ENCODE measurements at regions not wholly inside any gene's neighbourhood (a gene's known extent, or its start where the extent isn't known, plus 50 kb on each side); places are given as distances from the start of the nearest gene placed in this dataset.
A peak's percentile ranks its signal among the peaks of the same experiment; 100 is the strongest.
"Not testable (repeated sequence)": the region's sequence is repeated elsewhere in the genome, so short reads cannot be mapped to it uniquely, and the experiment has no call there.

DNA sequence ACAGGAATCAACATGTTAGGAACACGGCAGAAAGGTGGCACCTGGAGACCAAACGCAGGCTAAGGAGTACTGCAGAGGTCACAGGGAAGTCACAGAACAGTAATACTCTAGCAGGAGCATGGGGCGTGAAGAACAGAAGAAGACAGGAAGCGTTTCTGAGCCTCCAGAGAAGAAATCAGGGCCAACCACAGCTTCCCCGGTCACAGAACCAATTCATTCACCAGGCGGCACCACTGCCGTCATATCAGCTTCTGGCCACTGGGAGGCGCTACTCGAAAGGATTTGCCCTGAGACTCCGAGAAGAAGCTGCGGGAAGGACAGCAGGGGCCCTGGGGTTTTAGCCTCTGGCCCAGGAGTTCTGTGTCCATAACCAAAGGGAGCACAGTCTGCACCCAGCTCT, 78.0 kb upstream of the DRD5 start:
- H3K27me3 ChIP-seq, result peaks cover 0 to 8% (median 0%) of the 10 kb centered on the region in 4 donors
- no peaks in the 10 kb centered on the region for H3K9me3 ChIP-seq
- no peaks in the 10 kb centered on the region for H3K36me3 ChIP-seq
- WGBS, result 16% methylated on average over 7 of the region's 11 CpGs
- H3K4me3 ChIP-seq, result no peak overlapping the region
- no peak overlapping the region for H3K27ac ChIP-seq (replicated peaks in 1 of 4)
- intact Hi-C loops (cut with DNase I), result no loop called here
- DNase-seq (ENCODE audit: extremely low spot score), result no peak
- no peaks in the 10 kb centered on the region for H3K4me1 ChIP-seq
- TF ChIP-seq, protein P1, sequence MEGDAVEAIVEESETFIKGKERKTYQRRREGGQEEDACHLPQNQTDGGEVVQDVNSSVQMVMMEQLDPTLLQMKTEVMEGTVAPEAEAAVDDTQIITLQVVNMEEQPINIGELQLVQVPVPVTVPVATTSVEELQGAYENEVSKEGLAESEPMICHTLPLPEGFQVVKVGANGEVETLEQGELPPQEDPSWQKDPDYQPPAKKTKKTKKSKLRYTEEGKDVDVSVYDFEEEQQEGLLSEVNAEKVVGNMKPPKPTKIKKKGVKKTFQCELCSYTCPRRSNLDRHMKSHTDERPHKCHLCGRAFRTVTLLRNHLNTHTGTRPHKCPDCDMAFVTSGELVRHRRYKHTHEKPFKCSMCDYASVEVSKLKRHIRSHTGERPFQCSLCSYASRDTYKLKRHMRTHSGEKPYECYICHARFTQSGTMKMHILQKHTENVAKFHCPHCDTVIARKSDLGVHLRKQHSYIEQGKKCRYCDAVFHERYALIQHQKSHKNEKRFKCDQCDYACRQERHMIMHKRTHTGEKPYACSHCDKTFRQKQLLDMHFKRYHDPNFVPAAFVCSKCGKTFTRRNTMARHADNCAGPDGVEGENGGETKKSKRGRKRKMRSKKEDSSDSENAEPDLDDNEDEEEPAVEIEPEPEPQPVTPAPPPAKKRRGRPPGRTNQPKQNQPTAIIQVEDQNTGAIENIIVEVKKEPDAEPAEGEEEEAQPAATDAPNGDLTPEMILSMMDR (IDR thresholded peaks at IDR 0.05), result peak; percentile 28 to 55 (median 44)
- TF ChIP-seq POLR2AphosphoS5 (IDR thresholded peaks at IDR 0.05), result no peak
- no peak for TF ChIP-seq POLR2A (IDR thresholded peaks at IDR 0.05; ENCODE audit: low read depth)
- no peak for TF ChIP-seq EP300 (IDR thresholded peaks at IDR 0.05)

DNA sequence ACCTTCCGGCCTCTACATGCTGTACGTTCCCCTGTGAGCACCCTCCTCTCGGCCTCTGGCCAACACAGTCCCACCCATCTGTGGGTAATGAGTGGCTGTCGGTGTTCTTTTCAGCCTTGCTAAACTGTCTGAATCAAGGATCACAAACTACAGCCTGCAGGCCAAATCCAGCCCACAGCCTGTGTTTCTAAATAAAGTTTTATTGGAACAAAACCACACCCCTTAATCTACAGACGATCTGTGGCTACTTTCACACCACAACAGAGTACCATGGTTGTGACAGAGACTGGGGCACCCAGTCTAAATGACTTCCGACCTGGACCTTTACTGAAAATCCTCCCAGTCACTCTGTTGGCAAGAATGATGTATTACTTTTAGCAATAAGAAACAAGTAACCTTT, 77.3 kb upstream of the DRD5 start:
- H3K36me3 ChIP-seq; H3K4me1 ChIP-seq; H3K9me3 ChIP-seq; intact Hi-C loops (cut with DNase I); H3K4me3 ChIP-seq; H3K27ac ChIP-seq (replicated peaks in 1 of 4); H3K27me3 ChIP-seq; DNase-seq (ENCODE audit: extremely low spot score): not testable (repeated sequence)
- 87% methylated on average over 6 of the region's 6 CpGs for WGBS

DNA sequence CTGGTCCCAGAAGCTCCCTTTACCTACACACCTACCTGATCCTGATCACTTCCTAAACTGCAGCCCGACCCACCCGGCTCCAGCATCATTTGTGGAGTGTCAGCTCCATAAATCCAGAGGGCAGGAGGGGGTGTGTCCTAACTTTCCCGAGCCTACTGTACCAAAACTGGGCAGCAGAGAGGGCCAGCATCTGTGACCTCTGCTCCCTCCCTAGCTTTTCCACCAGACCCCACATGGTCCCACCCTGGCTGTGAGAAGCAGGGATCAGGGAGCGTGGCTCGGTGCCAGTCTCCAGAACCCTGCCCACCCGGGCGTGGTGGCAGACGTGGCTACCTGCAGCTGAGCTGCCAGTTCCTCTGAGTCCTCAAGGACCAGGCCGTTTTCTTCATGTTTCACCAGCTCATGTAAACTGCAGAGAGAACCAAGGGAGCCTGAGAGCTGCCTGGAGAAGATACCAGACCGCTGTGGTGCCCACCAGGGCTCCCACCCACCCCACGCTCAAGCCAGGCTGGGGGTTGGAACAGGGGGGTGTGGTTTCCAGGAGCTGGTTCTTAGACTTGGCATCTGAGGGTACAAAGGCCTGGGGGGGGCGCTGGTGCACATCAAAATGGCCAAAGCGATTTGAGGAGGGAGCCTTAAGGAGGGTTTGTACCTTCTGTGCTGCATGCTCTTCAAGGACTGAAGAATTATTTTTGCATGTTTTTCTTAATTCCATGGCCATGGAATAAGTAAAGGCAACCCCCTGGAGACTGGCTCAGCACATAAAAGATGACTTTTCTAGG, 76.7 kb upstream of the DRD5 start:
- Histone ChIP-seq H3K27ac (replicated peaks in 1 of 4) (no peak overlapping the region), H3K27me3 (peaks cover 0 to 8% (median 0%) of the 10 kb centered on the region in 4 donors), H3K36me3 (no peaks in the 10 kb centered on the region), H3K9me3 (no peaks in the 10 kb centered on the region), H3K4me1 (no peaks in the 10 kb centered on the region), H3K4me3 (no peak overlapping the region)
- WGBS, result 88% methylated on average over 5 of the region's 13 CpGs
- intact Hi-C loops (cut with DNase I), result no loop called here
- no peak for TF ChIP-seq POLR2A (IDR thresholded peaks at IDR 0.05; ENCODE audit: low read depth)
- no peak for TF ChIP-seq EP300 (IDR thresholded peaks at IDR 0.05)
- TF ChIP-seq POLR2AphosphoS5 (IDR thresholded peaks at IDR 0.05), result no peak
- TF ChIP-seq, protein P1 (IDR thresholded peaks at IDR 0.05), result no peak
- DNase-seq (ENCODE audit: extremely low spot score), result no peak

DNA sequence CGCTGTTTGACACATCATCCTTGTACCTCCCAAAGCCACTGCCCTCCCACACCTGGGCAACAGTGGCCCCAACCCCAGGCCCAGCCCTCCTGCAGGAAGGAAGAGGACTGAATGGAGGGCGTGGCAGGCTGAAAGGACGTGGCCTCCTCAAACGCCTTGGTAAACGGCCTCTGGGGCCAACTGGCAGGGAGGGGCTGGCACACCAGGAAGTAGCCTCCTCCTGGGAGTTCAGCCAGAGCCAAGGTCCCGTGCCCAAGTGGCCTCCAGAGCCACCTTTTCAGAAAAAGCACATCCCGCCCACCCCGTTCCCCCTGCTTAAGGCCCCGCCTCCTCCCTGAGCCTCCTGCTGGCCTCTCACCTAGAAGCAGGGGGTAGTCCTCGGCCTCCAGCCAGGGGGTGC, 74.2 kb upstream of the DRD5 start:
- WGBS, result 47% methylated on average over 6 of the region's 10 CpGs
- H3K27ac ChIP-seq (replicated peaks in 1 of 4); H3K4me3 ChIP-seq; H3K4me1 ChIP-seq; H3K9me3 ChIP-seq; H3K36me3 ChIP-seq; DNase-seq (ENCODE audit: extremely low spot score); intact Hi-C loops (cut with DNase I); H3K27me3 ChIP-seq: not testable (repeated sequence)

DNA sequence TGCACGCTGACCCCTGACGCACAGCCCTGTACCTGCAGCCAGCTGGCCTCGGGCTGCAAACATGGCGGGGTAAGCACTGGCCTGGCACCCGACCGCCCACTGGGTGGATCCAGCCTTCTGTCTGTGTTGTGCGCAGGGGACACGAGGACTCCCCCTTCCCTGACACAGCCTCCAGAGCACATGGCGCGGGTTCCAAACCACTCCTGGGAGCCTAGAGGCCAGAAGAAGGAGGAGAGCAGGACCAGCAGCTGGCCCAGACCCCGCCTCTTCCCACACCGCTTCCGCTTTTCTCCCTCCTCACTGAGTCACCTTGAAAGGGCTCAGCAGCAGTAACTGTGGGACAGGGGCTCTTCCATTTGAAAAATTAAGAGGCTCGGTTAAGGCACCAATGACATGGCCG, 73.5 kb upstream of the DRD5 start:
- H3K4me1 ChIP-seq; H3K4me3 ChIP-seq; H3K27me3 ChIP-seq; DNase-seq (ENCODE audit: extremely low spot score); intact Hi-C loops (cut with DNase I); H3K36me3 ChIP-seq; H3K9me3 ChIP-seq; H3K27ac ChIP-seq (replicated peaks in 1 of 4): not testable (repeated sequence)
- WGBS, result 92% methylated on average over 10 of the region's 15 CpGs

DNA sequence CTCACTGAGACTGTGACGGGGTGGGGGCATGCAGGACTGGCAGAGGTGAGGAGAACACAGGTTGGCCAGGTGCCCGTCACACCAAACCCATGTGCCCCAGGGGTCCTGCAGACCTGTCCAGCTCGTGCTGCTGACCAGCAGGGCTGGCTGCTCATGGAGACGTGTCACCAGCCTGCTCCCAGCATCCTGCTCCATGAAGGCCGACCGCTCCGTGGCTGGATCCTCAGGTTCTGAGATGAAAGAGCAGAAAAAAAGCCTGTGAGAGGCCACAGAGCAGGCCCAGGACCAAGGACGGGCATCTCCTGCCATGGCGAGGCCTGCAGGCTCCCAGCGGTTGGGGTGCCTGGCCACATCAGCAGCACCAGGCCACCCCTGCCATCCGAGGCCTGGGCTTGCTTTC, 71.7 kb upstream of the DRD5 start:
- no peak overlapping the region for H3K27ac ChIP-seq (replicated peaks in 1 of 4)
- H3K4me1 ChIP-seq, result no peaks in the 10 kb centered on the region
- WGBS, result 95% methylated on average over 8 of the region's 11 CpGs
- TF ChIP-seq EP300 (IDR thresholded peaks at IDR 0.05) (no peak), POLR2AphosphoS5 (IDR thresholded peaks at IDR 0.05) (no peak), POLR2A (IDR thresholded peaks at IDR 0.05; ENCODE audit: low read depth) (no peak)
- TF ChIP-seq, protein P1 (IDR thresholded peaks at IDR 0.05), result no peak
- DNase-seq (ENCODE audit: extremely low spot score), result no peak
- H3K36me3 ChIP-seq, result no peaks in the 10 kb centered on the region
- intact Hi-C loops (cut with DNase I), result no loop called here
- no peaks in the 10 kb centered on the region for H3K27me3 ChIP-seq
- H3K9me3 ChIP-seq, result no peaks in the 10 kb centered on the region
- no peak overlapping the region for H3K4me3 ChIP-seq

DNA sequence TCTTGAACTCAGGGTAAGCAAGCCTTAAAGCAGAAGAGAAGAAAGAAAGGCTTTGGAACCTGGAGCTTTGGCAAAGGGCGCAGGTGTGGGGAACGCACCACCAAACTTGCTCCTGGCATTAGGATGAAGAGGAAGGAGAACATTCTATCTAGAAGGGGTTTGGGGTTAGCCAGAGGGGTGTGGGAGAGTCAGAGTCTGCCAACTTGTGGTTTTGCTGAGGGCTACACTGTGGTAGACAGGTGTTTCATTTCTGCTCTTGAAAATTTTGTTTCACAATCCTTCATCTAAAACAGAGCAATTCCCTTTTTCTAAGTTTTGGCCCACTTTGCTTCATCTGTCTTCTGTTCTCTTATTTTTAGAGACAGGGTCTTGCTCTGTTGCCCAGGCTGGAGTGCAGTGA, 66.2 kb upstream of the DRD5 start:
- H3K4me3 ChIP-seq; H3K36me3 ChIP-seq; DNase-seq (ENCODE audit: extremely low spot score); H3K9me3 ChIP-seq; H3K27ac ChIP-seq (replicated peaks in 1 of 4); intact Hi-C loops (cut with DNase I); H3K4me1 ChIP-seq; H3K27me3 ChIP-seq: not testable (repeated sequence)
- 92% methylated on average over 2 of the region's 2 CpGs for WGBS
